Activated naive CD4-positive, alpha-beta T cell (primary cell): ENCODE measurements at regions not wholly inside any gene's neighbourhood (a gene's known extent, or its start where the extent isn't known, plus 50 kb on each side); places are given as distances from the start of the nearest gene placed in this dataset.

ENCODE experiments used
- DNase-seq, 4 experiments: peaks; one replicate each; lab custom pipeline; 2025; lab: John Stamatoyannopoulos, UW

DNA sequence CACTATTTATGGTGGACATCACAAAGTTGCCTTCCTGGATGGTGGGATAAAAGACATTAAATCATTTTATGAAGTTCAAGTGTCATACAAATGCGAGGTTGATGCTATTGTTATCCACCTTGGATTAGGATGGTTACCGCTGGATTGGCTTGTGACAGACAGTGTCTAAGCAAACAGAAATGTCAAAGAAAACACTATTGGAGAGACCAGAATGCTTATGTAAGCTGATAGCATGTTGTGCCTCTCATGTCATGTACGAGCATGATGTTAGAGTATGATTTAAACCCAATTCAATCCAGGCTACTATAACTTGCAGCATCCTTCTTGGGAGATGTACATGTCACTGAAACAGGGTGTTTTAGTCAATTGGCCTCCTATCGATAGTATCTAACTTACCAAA, 178.8 kb upstream of the C9orf72 start:
- DNase-seq: no peak

DNA sequence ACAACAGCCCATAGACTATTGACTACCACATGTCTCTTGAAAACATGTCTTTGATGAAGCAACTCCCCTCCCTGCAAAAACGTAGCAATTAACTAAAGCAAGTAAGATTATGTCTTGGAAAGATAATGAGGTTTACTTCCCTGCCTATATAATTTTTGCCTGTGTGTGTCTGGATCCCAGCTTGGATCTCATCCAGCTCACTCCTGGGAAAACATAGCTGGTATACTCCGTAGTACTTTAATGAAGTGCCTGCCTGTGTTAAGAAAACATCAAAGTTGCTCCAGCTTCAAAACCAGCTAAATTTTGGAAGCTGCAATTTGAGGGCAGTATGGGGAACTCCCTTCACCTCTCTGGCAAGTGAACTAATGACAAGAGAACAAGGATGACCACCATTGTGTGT, 182.6 kb upstream of the C9orf72 start:
- no peak for DNase-seq

DNA sequence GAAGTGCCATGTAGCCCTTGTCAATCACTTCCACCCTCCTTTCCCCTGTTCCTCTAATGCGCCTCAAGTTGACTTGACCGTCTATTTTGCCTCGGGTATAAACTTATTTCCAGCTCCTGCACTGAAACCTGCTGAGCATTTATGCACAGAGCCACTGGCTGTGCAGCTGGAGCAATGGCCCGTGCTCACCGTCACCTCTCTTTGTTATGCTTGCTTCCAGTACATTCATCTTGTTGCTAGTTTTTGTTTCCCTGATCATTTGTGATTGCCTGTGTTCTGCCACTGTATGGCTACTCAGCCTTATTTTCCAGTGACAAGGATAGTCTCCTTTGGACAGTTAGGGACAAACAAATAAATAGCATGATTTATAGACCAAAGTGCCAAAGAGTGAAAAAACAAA, 183.1 kb upstream of the C9orf72 start:
- no peak for DNase-seq

DNA sequence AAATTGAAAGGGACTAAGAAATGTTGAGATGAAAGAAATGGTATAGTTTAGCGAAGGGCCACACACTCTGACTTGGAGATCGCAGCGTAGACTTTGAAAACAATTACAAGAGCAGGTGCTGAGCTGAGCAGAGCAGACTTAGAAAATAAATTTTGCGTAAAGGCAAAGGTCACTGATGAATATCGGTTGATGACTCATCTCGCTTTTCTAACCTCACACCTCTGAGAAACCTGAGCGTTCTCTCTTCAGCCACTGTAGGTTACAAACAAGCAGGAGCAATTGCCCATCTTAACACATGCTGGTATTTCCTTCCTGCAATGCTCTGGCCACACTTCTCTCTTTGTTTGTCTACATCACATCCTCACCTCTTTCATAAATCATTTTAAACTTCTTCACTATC, 190.6 kb upstream of the C9orf72 start:
- no peak for DNase-seq

DNA sequence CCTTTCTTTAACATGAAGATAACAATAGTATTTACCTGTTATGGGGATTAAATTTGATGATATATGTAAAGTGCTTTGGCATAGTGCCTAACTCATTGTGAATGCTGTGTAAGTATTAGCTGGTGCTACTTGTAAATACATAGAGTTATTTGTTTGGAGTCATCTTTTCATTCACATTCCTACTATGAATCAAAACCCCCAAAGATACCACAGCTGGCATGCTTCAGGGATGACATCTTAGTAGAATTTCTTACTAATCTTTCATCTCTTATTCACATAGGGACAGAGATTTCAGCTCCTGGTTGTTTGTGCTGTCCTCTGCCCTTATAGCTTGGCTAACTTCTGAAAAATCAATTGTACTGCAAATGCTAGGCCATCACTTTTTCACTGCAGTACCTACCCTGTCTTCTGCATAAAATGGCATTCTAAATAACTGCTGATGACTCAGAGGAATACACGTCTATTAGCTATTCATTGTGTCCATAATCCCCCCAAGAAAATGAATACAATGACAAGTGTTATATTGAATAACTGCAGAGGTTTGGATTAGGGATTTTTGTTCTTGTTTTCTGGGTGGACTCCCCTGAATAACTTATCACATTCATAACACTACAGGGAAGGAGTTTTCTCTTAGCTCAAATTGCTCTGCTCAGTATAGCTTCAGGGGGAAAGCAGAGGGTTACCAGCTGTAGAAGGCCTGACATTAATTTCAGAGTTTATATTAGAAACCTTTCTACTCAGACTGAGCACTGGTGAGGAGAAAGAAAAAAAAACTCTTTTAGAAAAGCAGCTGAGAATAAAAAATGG, 192.2 kb upstream of the C9orf72 start:
- no peak for DNase-seq

DNA sequence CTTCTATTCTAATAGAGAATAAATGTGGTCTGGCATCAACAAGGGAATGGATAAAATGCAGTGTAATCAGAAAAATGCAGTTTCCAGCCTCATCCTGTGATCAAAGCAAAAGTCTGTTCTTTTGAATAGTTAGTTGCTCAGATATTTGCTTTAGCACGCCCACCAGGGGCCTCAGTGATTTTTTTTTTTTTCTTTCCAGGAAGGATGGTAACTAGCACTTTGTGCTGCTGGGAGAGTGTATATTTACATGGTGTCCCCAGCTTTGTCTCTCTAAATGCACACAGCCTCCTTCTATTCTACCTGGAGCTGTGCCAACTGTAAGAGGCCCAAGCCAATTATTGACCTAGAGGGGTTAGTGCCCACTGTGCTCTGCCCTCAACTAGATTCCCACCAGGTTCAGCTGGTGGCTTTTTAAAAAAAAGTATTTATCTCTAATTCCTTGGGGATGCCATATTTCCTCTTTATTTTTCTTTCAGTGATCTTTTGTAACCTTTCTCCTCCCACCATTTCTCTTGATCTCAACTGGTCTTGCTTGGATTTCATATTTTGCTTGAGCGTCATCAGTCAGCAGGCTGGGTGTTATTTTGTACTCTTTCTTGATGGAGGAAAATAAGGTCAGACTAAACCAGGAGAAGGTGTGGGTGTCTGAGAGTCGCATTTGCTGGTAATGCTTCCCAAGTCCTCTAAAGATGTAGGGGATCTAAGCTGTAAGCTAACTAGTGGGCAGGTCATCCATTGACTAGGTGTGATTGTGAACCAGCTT, 193.0 kb upstream of the C9orf72 start:
- no peak for DNase-seq

DNA sequence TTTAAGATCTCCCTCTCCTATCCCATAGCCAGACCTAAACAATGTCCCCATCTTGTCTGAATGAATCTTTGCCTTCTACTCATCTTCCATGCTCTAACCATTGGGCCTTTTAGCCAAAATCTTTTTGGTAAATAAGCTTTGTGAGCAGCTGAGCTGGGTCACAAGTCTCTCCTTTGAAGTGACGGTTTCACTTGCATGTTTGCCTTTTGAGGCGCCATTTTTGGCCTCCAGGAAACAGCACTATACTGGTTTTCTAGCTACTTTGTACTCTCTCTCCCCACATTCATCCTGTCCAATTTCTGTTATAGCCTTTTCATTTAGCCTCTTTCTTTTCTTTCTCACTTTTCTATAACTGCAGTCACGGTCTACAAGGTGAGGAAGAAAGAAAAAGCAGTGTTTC, 195.5 kb upstream of the C9orf72 start:
- no peak for DNase-seq

DNA sequence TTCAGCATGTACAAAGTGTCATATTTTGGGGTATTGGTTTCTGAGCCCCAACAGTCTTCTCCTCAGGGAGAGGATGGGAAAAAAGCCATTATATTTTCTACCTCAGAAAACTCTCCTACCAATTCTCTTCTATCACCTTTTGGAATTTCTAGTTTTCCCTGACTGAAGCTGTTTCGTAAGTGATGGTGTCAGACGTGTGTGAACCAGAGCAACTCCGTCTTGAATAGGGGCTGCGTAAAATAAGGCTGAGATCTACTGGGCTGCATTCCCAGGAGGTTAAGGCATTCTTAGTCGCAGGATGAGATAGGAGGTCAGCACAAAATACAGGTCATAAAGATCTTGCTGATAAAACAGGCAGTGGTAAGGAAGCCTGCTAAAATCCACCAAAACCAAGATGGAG, 197.3 kb upstream of the C9orf72 start:
- DNase-seq: no peak

DNA sequence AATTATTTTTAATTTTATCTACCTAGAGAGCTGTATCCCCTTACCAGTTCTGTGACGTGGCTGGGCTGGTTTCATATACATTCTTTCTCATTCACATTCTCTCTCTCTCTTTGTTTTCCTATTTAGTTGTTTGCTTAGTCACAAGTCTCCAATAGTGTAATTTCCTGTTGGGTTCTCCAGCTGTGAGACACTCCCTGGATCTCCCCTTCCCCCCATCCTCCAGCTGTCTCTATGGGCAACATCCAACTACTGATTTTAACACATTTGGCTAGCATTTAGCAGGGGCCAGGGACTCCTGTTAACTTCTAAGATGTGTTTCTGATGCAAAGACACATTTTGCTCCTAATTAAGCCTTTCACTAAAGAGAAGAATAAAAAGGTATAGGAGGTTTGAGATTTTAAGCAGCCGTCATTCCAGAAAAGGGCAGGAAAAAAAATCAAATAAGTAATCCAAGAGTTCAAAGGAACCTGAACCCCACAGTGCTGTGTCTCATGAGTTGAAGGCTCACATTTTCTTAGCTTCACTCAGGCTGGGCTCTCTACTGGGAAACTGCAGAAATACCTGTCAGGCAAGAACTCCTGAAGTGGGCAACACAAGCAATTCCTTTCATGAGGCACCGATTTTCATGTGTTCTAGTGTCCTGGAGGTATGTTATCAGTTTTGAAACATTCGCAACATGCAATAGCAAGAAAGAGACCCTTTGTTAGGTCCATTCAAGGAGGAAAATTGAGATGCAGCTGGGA, 198.7 kb upstream of the C9orf72 start:
- DNase-seq: no peak

DNA sequence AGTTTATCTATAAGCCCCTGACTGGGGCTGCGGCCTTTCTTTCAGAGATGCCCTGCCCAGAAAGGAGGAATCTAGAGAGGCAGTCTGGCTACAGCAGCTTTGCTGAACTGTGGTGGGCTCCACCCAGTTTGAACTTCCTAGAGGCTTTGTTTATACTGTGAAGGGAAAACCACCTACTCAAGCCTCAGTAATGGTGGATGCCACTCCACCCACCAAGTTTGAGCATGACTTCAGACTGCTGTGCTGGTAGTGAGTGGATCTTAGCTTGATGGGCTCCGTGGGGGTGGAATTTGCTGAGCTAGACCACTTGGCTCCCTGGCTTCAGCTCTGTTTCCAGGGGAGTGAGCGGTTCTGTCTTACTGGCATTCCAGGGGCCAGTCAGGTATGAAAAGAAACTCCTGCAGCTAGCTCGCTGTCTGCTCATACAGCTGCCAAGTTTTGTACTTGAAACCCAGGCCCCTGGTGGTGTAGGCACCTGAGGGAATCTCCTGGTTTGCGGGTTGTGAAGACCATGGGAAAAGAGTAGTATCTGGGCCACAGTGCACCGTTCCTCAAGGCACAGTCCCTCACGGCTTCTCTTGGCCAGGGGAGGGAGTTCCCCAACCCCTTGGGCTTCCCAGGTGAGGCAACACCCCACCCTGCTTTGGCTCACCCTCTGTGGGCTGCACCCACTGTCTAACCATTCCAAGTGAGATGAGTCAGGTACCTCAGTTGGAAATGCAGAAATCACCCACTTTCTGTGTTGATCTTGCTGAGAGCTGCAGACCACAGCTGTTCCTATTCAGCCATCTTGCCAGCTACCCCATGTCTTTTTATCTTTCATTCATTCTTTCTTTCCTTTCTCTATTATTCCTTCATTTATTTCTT, 211.8 kb upstream of the C9orf72 start:
- DNase-seq: no peak

DNA sequence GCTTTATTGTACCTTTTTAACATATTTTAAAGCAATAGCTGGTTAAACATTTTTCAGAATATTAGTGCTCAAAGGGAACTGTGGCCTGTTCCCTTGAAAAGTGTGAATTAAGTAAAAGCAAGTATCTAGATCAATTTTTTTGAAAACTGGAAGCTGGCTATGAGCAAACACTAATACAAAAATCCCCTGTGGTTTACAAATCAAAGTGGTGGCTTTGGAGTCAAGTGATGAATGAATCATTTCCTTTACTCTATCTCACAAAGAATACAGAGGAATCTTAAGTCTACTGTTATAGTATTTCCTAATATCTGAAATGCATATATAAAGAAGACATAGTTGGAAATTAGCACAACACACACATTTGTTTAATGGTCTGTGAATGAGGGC, 212.4 kb upstream of the C9orf72 start:
- DNase-seq: no peak

DNA sequence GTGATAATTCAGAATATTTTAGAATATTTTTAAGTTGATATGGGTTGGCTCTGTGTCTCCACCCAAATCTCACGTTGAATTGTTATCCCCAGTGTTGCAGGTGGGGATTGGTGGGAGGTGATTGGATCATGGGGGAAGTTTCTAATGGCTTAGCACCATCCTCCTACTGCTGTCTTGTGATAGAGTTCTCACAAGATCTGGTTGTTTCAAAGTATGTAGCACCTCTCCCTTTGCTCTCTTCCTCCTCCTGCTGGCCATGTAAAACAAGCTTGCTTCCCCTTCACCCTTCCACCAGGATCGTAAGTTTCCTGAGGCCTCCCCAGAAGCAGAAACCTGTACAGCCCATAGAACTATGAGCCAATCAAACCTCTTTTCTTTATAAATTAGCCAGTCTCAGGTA, 214.6 kb upstream of the C9orf72 start:
- DNase-seq: no peak

DNA sequence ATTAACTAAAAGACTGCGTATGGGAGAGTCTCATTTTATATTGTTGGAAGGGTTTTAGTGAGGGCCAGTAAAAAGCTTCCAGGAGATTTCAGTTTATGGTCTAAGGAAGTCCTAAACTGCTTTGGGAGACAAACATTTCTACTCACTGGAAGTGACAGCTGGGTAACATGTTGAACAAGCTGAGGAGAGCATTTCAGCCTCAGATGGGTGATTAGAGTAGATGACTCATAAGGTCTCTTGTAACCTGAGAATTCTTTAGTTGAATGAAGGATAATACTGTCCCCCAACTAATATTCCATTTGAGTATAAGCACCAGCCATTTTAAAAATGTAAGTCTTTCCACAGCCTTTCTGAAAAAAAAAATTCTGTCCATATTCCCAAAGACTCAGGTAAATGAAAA, 218.0 kb upstream of the C9orf72 start:
- no peak for DNase-seq

DNA sequence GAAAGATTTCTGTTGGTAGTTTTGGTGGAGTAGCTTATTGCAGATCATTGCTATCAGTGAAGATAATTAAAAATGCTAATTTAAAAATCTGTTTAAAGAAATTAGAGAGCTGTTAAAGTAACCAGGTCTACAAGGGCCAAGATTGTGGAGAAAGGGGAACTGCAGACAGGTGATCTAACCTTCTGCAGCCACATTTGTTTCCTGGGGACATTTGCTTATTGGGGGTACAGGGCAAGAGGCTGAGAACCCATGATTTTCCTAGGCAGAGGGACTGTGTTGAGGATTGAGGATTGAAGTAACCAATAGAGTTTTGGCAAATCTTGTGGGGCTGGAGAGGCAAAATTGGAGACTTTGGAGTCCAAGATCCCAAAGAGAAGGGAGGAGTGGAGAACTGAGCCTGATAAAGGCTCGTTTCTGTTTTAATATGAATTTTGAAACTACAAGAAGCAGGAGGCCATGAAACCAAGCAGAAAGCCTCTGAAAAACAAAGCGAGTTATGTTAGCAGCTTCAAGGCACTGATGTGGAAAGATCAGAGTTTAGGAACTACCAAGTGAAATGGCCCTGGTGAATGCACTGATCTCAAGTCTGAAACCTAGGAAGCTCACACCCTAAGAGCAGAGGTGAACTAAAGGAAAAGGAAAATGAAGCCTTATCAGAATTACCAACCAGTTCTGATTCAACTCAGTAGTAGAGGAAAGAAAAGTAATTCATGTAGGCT, 219.8 kb upstream of the C9orf72 start:
- DNase-seq: no peak

DNA sequence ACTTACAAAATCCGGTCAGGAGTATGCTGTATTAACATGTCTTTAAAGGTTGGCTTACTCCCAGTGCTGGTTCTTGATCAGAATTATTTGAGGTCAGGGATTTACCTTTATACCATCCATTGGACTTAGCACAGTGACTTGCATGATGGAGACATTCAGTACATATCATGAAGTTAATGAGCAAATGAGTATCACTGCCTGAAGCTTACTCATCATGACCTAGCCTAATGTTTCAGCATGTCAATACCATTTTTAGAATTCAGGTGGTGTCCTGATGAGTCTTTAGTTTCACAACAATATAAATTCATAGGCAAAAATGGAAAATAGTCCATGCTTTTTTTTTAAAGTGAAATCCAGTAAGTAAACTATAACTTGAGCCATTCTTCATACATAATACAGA, 226.0 kb upstream of the C9orf72 start:
- no peak for DNase-seq

DNA sequence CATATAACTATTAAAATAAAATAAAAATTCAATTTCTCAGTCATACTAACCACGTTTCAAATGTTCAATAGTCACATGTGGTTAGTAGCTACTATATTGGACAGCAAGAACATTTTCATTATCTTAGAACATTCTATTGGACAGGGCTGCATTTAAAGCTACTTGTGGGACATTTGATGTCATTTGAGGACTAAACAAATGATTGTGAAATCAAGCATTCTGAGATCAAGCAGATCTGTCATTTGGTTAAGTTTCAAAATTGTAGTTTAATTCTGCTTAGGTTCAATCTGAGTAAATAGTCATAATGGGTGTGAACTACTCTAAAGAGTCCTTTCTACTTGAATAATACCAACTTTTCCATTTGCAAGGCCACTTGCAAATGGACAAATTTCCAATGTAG, 226.9 kb upstream of the C9orf72 start:
- no peak for DNase-seq

DNA sequence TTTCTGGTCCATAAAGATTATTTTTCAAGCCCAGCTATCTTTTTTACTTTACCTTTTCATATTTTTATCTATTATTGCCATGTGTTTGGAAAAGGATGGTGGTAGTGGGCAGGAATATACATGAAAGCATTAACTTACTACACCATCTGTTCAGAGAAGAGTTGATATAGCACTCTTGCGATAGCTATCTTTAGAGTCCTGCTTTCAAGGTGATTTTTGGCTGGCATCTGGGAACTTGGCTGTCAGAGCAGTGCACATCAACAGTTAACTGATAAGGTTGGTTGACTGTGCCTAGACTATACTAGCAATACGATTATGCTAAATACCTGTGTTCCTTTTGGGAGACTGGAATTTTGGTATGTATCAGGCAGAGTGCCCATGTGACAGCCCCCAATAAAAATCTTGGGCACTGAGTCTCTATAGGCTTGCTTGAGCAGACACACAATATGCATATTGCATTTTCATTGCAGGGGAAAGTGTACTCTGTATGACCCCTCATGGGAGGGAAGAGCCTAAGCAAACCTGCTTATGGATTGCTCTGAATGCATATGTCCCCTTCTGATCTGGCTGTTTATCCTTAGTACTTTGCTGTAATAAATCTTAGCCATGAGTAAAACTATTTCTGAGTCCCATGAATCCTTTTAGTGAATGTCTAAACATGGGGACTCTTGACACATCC, 227.6 kb upstream of the C9orf72 start:
- no peak for DNase-seq

DNA sequence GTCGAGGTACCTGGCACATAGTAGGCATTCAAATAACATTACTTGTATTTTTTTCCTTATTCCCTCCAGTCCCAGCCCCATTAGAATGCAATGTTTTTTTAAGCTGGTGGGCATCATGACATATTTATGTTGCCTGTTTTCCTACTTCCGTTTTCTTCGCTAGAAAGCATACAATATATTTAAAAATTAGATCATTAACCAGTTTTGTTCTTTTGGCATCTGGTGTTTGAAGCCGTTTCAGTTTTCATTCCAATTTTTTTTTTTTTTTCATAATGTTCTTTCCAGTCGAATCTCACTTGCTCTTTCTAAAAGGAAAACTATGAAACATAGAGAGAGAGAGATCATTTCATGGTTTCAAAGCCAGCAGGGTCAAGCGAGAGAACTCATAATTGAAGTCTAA, 228.3 kb upstream of the C9orf72 start:
- no peak for DNase-seq

DNA sequence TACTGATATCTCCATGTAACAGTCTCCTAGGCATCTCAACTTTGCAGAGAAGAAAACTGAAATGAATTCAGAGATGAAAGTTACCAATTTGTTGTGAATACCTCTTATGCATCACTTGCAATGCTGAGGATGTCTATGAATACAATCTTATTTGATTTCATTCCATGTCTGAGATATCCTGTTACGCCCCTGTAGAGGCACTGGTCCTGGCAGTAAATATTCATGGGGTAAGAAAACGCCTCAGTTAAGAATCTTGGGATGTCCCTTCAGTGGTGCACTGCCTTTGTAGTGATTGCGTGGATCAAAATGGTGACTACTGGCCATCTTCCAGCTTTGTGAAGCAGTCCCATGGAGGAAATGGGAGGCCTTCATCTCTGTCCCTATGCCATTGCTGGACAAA, 229.1 kb upstream of the C9orf72 start:
- DNase-seq: no peak

DNA sequence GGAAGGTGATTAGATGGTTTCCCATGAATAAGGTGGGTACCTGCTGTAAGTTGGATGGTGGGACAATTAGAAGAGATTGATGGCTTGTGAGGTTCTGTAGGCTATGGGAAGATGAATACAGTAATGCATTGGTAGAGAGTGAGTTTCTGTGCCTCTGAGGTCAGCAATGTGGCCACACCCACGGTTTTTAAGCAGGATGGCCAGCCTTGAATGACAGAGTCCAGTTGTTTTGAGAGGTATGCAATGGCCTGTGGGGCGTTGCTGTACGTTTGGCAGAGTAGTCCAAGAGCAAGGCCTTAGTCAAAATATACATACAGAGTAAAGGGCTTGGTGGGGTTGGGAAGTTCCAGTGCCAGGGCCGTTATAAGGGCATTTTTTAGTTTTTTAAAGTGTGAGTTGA, 235.6 kb upstream of the C9orf72 start:
- no peak for DNase-seq

DNA sequence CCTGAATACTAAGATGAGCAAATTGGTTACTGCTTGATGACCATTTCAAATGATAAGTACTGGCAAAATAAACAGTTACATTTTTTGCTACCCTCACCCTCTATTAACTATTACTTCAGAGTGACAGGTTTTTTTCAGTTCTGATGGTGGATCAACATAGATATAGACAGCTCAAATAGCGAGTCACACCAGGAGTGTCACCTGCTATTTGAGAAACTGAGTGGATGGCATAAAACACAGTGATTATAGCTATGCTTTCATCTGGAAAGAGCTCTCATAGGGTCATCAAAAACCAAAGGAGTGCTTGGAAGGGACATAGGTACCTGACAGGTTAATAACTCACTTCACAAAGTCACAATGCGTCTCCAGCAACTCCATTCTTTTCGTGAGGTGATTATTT, 244.5 kb upstream of the C9orf72 start:
- no peak for DNase-seq
